H1 (cell line): ENCODE measurements at regions not wholly inside any gene's neighbourhood (a gene's known extent, or its start where the extent isn't known, plus 50 kb on each side); places are given as distances from the start of the nearest gene placed in this dataset.

Source experiments
- JUN ChIP-seq: IDR thresholded peaks from 2 replicates; pipeline ENCODE4 v1.6.1; 2011; ENCODE audit warnings: low read depth, mild to moderate bottlenecking, improper control_type of control experiment, low read length
- POLR2AphosphoS5 ChIP-seq: IDR thresholded peaks from 2 replicates; pipeline ENCODE4 v1.6.1; 2011; ENCODE audit warnings: low read depth, low read length
- SIN3A ChIP-seq, 2 experiments: IDR thresholded peaks in 1 of 2; conservative IDR thresholded peaks in 1 of 2; 2 replicates each; pipeline ENCODE4 v1.6.1; 2011 to 2012; ENCODE audit warnings: low read length in 2 of 2, improper control_type of control experiment in 1 of 2, low read depth in 1 of 2, mild to moderate bottlenecking in 1 of 2
- TF ChIP-seq, protein P1 (sequence below), 3 experiments: IDR thresholded peaks; 1 replicate in 2 of 3; 2 replicates in 1 of 3; pipeline versions ENCODE4 v1.5.1 to v1.6.1; 2011; ENCODE audit warnings: low read length in 3 of 3, mild to moderate bottlenecking in 3 of 3, inconsistent platforms in 2 of 3, low read depth in 1 of 3, moderate library complexity in 1 of 3; ENCODE audit not compliant: insufficient read depth in 1 of 3; ENCODE audit errors: control extremely low read depth in 1 of 3

DNA sequence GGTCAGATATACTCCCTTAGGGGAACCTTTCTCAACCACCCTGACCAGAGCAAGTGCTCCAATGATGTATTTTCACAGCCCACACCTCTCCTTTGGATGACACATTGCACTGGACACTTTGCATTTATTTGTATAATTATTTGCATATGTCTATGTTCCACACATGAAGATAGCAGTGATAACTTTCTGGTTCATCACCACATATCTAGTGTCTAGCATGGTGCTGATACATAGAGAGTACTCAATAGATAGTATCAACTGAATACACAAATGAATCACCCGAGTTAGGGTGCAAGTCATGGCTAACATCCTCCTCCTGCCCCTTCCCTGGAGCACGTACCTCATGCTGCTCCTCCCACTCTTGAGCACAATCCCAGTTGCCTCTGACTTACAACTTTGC is 617.6 kb downstream of the EBF1 start:
- TF ChIP-seq, protein P1, sequence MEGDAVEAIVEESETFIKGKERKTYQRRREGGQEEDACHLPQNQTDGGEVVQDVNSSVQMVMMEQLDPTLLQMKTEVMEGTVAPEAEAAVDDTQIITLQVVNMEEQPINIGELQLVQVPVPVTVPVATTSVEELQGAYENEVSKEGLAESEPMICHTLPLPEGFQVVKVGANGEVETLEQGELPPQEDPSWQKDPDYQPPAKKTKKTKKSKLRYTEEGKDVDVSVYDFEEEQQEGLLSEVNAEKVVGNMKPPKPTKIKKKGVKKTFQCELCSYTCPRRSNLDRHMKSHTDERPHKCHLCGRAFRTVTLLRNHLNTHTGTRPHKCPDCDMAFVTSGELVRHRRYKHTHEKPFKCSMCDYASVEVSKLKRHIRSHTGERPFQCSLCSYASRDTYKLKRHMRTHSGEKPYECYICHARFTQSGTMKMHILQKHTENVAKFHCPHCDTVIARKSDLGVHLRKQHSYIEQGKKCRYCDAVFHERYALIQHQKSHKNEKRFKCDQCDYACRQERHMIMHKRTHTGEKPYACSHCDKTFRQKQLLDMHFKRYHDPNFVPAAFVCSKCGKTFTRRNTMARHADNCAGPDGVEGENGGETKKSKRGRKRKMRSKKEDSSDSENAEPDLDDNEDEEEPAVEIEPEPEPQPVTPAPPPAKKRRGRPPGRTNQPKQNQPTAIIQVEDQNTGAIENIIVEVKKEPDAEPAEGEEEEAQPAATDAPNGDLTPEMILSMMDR (IDR thresholded peaks at IDR 0.05; ENCODE audit: control extremely low read depth in 1 of 3, insufficient read depth in 1 of 3, low read depth in 1 of 3, low read length in 3 of 3) = no peak
- TF ChIP-seq SIN3A (conservative IDR thresholded peaks at IDR 0.05 in 1 of 2, IDR thresholded peaks at IDR 0.05 in 1 of 2; ENCODE audit: low read depth in 1 of 2, low read length in 2 of 2) (no peak), JUN (no peak), POLR2AphosphoS5 (no peak)
